PC-9 (cell line): ENCODE measurements at regions not wholly inside any gene's neighbourhood (a gene's known extent, or its start where the extent isn't known, plus 50 kb on each side); places are given as distances from the start of the nearest gene placed in this dataset.

Source experiments
- CTCF ChIP-seq: fragments of 200-600 bp; sonication (generic); conservative IDR thresholded peaks from 2 replicates; pipeline ENCODE4 v1.6.1; 2017; ENCODE audit warnings: mixed run types, antibody characterized with exemption, mild to moderate bottlenecking, moderate library complexity
- EZH2 ChIP-seq: fragments of 200-600 bp; sonication (generic); IDR thresholded peaks from 2 replicates; pipeline ENCODE4 v1.8.0; 2017; ENCODE audit warnings: antibody characterized with exemption, low read depth

DNA sequence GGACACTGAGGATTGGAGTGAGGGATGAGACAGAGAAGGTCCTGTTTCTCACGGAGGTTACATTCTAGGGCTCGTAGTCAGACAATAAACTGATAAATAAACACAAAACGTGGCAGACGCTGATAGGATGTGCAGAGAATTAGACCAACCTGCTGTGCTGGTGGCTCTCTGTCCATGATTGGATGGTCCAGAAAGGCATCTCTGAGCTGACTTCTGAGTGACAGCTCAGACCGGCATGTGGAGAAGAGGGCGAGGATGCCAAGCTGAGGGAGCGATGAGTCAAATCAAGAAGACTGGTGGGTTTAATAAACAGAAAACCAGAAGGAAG lies 132.3 kb upstream of the TAF11L2 start:
- TF ChIP-seq CTCF (no peak), EZH2 (no peak)
